Ectodermal cell (in vitro differentiated cells): ENCODE measurements at regions not wholly inside any gene's neighbourhood (a gene's known extent, or its start where the extent isn't known, plus 50 kb on each side); places are given as distances from the start of the nearest gene placed in this dataset.

Source experiments
- H3K27ac ChIP-seq: 2 replicates; pipeline ENCODE4 v1.7.0; 2013; ENCODE audit warnings: mild to moderate bottlenecking, low read depth, low read length; ENCODE audit not compliant: insufficient read depth, poor library complexity, severe bottlenecking
- H3K27me3 ChIP-seq: 2 replicates; pipeline ENCODE4 v1.7.0; 2013; ENCODE audit warnings: mild to moderate bottlenecking, low read length; ENCODE audit not compliant: insufficient read depth, control insufficient read depth, poor library complexity, severe bottlenecking
- H3K36me3 ChIP-seq: one replicate; pipeline ENCODE4 v1.7.0; 2013; ENCODE audit warnings: low read length; ENCODE audit not compliant: control insufficient read depth, insufficient read depth
- H3K4me1 ChIP-seq: one replicate; pipeline ENCODE4 v1.7.0; 2013; ENCODE audit warnings: low read length; ENCODE audit not compliant: control insufficient read depth, insufficient read depth
- H3K4me3 ChIP-seq: 2 replicates; pipeline ENCODE4 v1.7.0; 2013; ENCODE audit warnings: low read depth, low read length, control low read depth; ENCODE audit not compliant: insufficient read depth
- H3K9me3 ChIP-seq: 2 replicates; pipeline ENCODE4 v1.7.0; 2013; ENCODE audit warnings: mild to moderate bottlenecking, low read length, moderate library complexity; ENCODE audit not compliant: control insufficient read depth
- WGBS, 2 experiments: methylation state at CpG; one replicate each; pipeline ENCODE4 v1.1.7; 2013; ENCODE audit warnings: missing lambda C conversion rate in 2 of 2; 5-methylcytosine and 5-hydroxymethylcytosine counted together

DNA sequence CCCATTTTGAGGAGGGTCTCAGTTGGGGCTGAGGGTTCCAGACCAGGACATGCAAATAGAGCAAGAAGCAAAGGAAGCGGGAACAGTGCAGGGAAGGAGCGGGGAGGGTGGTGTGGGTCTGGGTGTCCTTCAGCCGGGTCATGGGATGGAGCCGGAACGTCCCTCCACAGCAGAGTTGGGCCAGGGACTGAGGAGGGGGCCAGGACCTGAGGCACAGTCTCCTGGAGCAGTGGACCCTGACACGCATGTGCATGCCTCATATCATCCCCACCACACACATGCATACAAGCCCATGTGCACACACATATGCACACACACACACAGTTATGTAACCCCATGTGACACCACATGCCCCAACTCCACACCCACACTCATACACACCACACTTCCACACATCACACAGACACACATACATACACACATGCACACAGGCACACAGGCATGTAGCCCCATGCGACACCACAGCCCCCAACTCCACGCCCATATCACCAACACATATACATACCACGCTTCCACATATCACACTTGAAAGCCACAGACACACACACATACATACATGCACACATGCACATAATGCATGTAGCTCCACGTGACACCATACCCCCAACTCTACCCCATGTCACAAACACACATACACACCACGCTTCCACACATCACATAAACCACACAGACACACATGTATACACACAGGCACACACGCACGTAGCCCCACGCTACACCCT is 1026.6 kb downstream of the BRD1 start:
- WGBS, 2 experiments = 93 to 94% methylated on average over 14 of the region's 14 CpGs
- H3K4me1 ChIP-seq = no peaks in the 10 kb centered on the region
- no peaks in the 10 kb centered on the region for H3K27me3 ChIP-seq
- H3K4me3 ChIP-seq = no peak overlapping the region
- H3K27ac ChIP-seq = no peak overlapping the region
- no peaks in the 10 kb centered on the region for H3K9me3 ChIP-seq
- H3K36me3 ChIP-seq = no peaks in the 10 kb centered on the region

DNA sequence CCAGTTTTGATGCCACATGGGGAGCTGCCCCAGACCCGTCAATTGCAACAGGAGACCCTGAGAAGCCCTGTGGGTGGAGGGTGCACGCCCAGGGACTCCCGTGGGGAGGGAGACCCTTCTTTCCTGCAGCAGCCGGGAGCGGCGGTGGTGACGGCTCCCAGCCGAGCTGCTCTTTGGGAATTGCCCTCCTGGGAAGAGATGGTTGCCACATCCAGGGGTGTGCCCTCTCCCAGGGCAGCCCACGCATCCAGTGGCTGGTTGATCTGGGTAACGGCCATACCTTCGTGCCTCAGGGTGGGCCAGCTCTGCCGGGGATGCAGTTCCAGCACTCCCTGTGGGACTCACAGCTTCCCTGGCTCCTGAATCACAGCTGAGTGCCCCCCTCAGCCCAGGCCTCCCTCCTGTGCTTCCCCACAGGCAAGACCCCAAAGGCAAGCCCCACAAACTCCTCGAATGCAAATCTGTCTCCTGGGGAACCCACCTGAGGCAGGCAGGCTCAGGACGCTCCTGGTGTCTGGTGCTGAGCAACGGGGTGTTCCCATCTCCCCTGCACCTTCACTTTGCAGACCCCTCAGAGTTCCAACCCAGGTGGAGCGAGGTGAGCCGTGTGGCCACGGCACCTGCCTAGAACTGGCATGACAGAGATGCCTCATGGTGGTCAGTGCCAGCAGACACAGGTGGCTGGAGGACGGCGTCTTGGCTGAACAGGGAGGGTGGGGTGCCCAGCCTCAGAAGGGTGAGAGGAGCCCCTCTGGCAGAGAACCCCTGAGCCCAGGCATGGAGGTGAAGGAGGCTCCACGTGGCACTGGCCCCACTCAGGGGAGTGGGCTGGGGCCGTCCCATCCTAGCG is 1027.4 kb downstream of the BRD1 start:
- H3K4me3 ChIP-seq = no peak overlapping the region

DNA sequence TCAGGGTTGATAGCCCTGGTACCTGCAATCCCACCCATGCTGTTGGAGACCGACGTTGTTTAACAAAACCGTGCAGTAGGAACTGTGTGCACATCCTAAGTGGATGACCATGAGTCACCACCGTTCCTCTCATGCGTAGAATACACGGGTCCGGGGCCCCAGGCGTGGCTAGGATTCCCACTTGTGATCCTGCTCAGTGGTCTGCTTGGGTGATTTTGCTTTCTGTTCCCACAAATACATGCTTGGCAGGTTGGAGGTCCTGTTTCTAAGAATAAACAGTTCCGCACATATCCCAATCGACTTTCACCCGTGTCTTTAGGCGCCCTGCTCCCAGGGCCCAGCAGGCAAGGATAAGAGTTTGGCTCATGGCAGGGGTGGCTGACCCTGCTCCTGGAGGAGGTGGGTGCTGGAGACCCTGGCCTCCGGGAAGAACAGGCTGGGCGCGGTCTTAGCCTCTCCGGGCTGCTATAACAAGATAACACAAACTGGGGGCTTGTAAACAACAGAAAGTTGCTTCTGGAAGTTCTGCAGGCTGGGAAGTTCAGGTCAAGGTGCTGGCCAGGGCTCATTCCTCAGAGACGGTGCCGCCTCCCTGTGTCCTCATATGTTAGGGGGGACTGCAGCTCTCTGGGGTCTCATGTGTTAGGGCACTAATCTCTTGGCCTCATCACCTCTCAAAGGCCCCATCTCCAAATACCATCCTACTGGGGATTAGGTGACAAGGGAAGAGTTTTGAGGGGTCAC is 1028.3 kb downstream of the BRD1 start:
- WGBS, 2 experiments = 93 to 96% methylated on average over 18 of the region's 18 CpGs
- no peaks in the 10 kb centered on the region for H3K4me1 ChIP-seq
- H3K36me3 ChIP-seq = no peaks in the 10 kb centered on the region
- no peaks in the 10 kb centered on the region for H3K9me3 ChIP-seq
- H3K27ac ChIP-seq = no peak overlapping the region
- no peak overlapping the region for H3K4me3 ChIP-seq
- no peaks in the 10 kb centered on the region for H3K27me3 ChIP-seq

More for the DNA sequence above, 1027.4 kb downstream of the BRD1 start:
- WGBS, 2 experiments = 92 to 95% methylated on average over 23 of the region's 23 CpGs
- Histone ChIP-seq H3K36me3 (no peaks in the 10 kb centered on the region), H3K27ac (no peak overlapping the region), H3K9me3 (no peaks in the 10 kb centered on the region), H3K4me1 (no peaks in the 10 kb centered on the region), H3K27me3 (no peaks in the 10 kb centered on the region)

DNA sequence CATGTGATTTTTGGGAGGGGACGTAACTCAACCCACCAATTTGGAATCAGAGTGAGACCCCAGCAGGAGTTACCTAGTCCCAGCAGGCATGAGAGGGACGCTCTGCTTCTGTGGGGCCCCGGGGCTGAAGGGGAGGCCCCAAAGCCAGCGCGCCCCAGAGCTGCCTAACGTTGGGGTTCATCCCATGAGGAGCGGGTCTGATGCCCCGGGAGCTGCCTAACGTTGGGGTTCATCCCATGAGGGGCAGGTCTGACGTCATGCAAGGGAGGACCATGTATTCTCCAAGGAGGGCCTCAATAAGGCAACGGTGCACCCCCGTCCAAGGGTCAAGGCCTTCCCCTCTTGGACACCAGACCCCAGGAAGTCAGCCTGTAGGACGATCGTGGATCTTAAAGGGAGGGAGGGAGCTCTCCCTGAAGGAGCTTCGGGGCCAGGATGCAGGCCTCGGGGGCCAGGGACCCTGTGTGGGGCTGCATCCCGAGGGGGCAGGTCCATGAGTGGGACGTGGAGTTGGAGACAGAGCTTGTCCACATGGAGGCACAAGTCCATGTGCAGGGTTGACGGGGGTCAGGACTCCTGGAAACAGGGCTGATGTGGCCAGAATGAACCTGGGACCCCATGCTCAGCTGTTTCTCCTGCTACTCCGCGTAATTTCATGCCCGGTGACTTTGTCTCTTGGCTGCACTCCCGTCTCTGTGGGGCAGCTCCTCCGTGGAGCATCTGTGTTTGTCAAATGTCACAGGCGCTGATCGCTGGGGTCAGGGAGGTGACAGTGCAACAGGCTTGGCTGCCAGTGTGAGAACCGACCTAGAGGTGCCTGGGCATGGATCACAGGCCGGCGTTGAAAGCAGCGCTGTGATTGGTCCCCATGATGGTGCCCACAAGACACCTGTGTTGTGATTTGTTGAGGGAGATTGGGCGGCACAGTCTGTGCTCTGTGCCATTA is 1029.1 kb downstream of the BRD1 start:
- Histone ChIP-seq H3K36me3 (no peaks in the 10 kb centered on the region), H3K4me1 (no peaks in the 10 kb centered on the region), H3K27ac (no peak overlapping the region), H3K27me3 (no peaks in the 10 kb centered on the region), H3K9me3 (no peaks in the 10 kb centered on the region), H3K4me3 (no peak overlapping the region)
- 93 to 95% methylated on average over 31 of the region's 31 CpGs for WGBS, 2 experiments

DNA sequence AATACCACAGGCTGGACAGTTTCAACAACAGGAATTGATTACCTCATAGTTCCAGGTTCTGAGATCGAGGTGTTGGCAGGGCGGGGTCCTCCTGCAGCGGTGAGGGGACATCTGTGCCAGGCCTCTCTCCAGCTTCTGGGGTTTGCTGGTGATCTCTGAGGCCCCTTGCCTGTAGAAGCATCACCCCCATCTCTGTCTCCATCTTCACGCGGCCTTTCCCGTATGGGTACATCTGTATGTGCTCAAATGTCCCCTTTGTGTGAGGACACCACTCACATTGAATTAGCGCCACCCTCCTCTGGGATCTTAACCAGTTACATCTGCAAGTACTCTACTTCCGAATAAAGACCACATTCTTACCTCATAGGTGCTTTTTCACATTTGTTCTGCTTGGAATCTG is 1029.9 kb downstream of the BRD1 start:
- no peaks in the 10 kb centered on the region for H3K27me3 ChIP-seq
- no peaks in the 10 kb centered on the region for H3K36me3 ChIP-seq
- WGBS, 2 experiments = 92 to 96% methylated on average over 8 of the region's 8 CpGs

DNA sequence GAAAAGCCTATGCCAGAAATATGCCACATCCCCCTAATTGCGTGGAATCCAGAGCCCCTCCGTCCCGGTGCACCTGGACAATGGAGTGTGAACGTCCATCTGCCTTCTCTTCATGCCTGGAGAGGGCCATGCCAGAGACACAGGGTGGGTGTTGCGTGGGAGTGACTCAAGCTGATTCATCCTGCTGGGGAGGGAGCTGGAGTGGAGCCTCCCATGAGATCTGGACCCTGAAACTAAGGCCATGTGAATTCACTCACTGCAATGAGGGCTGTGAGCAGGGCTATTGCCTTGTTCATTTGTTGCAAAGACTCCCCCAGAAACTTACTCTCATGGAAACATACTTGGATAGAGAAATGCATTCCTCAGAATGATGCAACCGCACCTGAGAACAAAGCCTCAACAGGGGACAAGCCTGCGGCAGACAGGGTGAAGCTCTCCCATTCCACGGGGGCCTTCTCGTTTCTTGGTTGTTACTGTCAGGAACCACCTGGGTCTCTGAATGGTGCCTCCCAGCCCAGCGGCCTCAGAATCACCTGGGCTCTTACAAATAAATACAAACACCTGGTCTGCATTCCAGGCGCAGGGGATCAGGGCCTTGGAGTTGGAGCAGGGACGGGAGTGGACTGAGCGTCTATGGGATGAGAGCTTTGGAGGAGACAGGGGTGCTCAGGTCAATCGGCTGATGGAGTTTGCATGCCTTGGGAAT is 1031.2 kb downstream of the BRD1 start:
- WGBS, 2 experiments = 73 to 75% methylated on average over 13 to 14 of the region's 14 CpGs

More for the DNA sequence above, 1029.9 kb downstream of the BRD1 start:
- Histone ChIP-seq H3K9me3 (no peaks in the 10 kb centered on the region), H3K27ac (no peak overlapping the region), H3K4me1 (no peaks in the 10 kb centered on the region), H3K4me3 (no peak overlapping the region)

DNA sequence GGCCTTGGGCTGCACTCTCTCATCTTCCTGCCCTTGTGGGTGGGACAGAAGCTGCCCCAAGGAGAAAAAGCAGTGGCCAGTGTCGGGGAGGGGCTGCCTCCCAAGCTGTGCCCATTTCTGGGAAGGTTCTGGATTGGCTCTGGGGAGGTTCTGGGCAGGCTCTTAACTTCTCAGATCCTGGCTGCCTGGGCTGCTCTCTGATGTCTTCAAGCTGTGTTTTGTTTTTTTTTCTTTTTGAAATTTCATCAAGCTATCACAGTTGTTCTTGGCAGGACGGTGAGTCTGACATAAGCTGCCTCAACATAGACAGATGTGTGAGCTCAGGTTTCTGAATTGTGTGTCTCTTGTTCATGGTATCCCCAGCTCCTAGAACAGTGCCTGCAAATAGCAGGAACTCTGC is 1032.0 kb downstream of the BRD1 start:
- no peak overlapping the region for H3K27ac ChIP-seq
- H3K4me1 ChIP-seq = no peaks in the 10 kb centered on the region
- no peaks in the 10 kb centered on the region for H3K27me3 ChIP-seq
- H3K4me3 ChIP-seq = no peak overlapping the region
- H3K36me3 ChIP-seq = no peaks in the 10 kb centered on the region
- no peaks in the 10 kb centered on the region for H3K9me3 ChIP-seq
- WGBS, 2 experiments = 71 to 72% methylated on average over 2 of the region's 2 CpGs

More for the DNA sequence above, 1031.2 kb downstream of the BRD1 start:
- H3K4me3 ChIP-seq = no peak overlapping the region
- no peaks in the 10 kb centered on the region for H3K27me3 ChIP-seq
- H3K36me3 ChIP-seq = no peaks in the 10 kb centered on the region
- no peaks in the 10 kb centered on the region for H3K4me1 ChIP-seq
- no peaks in the 10 kb centered on the region for H3K9me3 ChIP-seq
- no peak overlapping the region for H3K27ac ChIP-seq

DNA sequence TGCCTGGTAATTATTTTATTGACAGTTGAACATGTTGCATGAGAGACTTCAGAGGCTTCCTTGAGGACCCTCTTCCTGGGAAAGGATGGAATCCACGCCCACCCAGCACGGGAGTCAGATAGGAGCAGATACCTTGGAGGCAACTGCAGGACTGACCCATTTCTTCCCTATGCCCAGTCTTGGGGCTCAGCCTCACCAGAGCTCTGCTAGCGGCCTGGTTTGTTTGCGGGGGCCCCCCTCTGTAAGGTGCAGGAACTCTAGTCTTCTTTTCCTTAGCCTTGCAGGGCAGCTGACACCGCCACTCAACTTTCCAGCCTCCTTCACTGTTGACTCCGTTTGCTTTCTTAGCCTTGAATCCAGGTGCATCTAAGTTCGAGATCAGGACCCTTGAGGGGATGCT is 1032.8 kb downstream of the BRD1 start:
- no peaks in the 10 kb centered on the region for H3K36me3 ChIP-seq
- H3K9me3 ChIP-seq = no peaks in the 10 kb centered on the region
- no peak overlapping the region for H3K27ac ChIP-seq
- no peak overlapping the region for H3K4me3 ChIP-seq
- no peaks in the 10 kb centered on the region for H3K4me1 ChIP-seq
- H3K27me3 ChIP-seq = no peaks in the 10 kb centered on the region
- 89 to 94% methylated on average over 7 of the region's 7 CpGs for WGBS, 2 experiments

DNA sequence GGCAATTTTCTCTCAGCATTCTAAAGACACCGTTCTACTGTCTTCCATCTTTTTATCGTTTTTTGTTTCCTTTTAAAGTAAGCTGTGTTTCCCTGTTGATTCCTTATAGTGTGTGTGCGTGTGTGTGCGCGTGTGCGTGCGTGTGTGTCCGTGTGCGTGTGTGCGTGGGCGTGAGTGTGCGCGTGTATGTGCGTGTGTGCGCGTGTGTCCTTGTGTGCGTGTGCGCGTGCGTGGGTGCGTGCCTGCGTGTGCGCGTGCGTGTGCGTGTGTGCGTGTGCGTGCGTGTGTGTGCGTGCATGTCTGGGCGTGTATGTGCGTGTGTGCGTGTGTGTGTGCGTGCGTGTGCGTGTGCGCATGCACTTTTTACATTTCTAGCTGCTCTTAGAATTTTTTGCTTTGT is 1033.7 kb downstream of the BRD1 start:
- 92 to 94% methylated on average over 37 of the region's 37 CpGs for WGBS, 2 experiments
- Histone ChIP-seq H3K9me3 (no peaks in the 10 kb centered on the region), H3K27ac (no peak overlapping the region), H3K27me3 (no peaks in the 10 kb centered on the region), H3K36me3 (no peaks in the 10 kb centered on the region), H3K4me3 (no peak overlapping the region), H3K4me1 (no peaks in the 10 kb centered on the region)
